Peyer's patch (tissue), 4 donors: ENCODE measurements at regions not wholly inside any gene's neighbourhood (a gene's known extent, or its start where the extent isn't known, plus 50 kb on each side); places are given as distances from the start of the nearest gene placed in this dataset.

Experiments used
- POLR2A ChIP-seq, 2 donors: fragments of 450-650 bp; IDR thresholded peaks; one replicate each; pipeline ENCODE4 v1.5.1; 2017; ENCODE audit warnings: antibody characterized with exemption in 2 of 2, mild to moderate bottlenecking in 2 of 2, moderate library complexity in 2 of 2
- TF ChIP-seq, protein P1 (sequence below), 6 experiments: fragments of 450-650 bp in 4 of 6; fragments of 200-600 bp in 2 of 6; sonication (generic) in 1 of 6; IDR thresholded peaks; one replicate each; pipeline ENCODE4 v1.5.1; 2017 to 2019; ENCODE audit warnings: antibody characterized with exemption in 6 of 6, mild to moderate bottlenecking in 3 of 6, moderate library complexity in 1 of 6

DNA sequence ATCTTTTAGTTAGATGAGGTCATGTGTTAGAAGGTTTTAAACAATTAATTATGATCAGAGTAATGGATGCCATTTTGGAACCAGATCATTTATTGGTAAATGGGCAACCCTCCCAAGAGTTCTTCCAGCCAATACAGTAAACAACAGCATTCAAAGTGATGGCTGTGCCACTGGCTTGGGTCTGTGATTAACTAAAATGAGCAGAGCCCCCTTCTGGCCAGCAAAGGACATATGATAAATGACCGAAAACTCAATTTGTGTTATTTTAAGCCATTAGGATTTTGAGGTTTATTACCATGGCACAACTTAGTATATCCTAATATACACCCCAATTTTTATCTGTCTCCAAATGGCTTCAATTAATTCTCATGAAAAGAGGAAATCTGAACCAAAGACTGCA lies 90.8 kb upstream of the NPFFR2 start:
- TF ChIP-seq, protein P1, sequence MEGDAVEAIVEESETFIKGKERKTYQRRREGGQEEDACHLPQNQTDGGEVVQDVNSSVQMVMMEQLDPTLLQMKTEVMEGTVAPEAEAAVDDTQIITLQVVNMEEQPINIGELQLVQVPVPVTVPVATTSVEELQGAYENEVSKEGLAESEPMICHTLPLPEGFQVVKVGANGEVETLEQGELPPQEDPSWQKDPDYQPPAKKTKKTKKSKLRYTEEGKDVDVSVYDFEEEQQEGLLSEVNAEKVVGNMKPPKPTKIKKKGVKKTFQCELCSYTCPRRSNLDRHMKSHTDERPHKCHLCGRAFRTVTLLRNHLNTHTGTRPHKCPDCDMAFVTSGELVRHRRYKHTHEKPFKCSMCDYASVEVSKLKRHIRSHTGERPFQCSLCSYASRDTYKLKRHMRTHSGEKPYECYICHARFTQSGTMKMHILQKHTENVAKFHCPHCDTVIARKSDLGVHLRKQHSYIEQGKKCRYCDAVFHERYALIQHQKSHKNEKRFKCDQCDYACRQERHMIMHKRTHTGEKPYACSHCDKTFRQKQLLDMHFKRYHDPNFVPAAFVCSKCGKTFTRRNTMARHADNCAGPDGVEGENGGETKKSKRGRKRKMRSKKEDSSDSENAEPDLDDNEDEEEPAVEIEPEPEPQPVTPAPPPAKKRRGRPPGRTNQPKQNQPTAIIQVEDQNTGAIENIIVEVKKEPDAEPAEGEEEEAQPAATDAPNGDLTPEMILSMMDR (IDR thresholded peaks at IDR 0.05): peak in 2 of 6 experiments; percentile 16 to 17
- TF ChIP-seq POLR2A (IDR thresholded peaks at IDR 0.05): no peak
